Karpas-422 (cell line): ENCODE measurements at regions not wholly inside any gene's neighbourhood (a gene's known extent, or its start where the extent isn't known, plus 50 kb on each side); places are given as distances from the start of the nearest gene placed in this dataset.
"Not testable (repeated sequence)": the region's sequence is repeated elsewhere in the genome, so short reads cannot be mapped to it uniquely, and the experiment has no call there.

ENCODE experiments used
- DNase-seq: peaks from one replicate; pipeline ENCODE4 v3.0.0-alpha.2; 2015
- H2AFZ ChIP-seq: fragments of 200-600 bp; sonication (generic); 2 replicates; pipeline ENCODE4 v1.6.1; 2014; ENCODE audit warnings: antibody characterized with exemption, low read length, mixed read lengths
- H3K27ac ChIP-seq: fragments of 200-600 bp; sonication (generic); 2 replicates; pipeline ENCODE4 v1.5.1; 2014; ENCODE audit warnings: mild to moderate bottlenecking, low read length, moderate library complexity
- H3K27me3 ChIP-seq: fragments of 200-600 bp; sonication (generic); 2 replicates; pipeline ENCODE4 v1.6.1; 2014; ENCODE audit warnings: low read length, mixed read lengths
- H3K36me3 ChIP-seq: fragments of 200-600 bp; sonication (generic); 2 replicates; pipeline ENCODE4 v1.6.1; 2014; ENCODE audit warnings: low read length, mixed read lengths; ENCODE audit not compliant: insufficient read depth
- H3K4me1 ChIP-seq: fragments of 200-600 bp; sonication (generic); 2 replicates; pipeline ENCODE4 v1.6.1; 2014; ENCODE audit warnings: mild to moderate bottlenecking, low read length, mixed read lengths
- H3K4me2 ChIP-seq: fragments of 200-600 bp; sonication (generic); 2 replicates; pipeline ENCODE4 v1.6.1; 2014; ENCODE audit warnings: low read length, low read depth, mild to moderate bottlenecking; ENCODE audit not compliant: poor library complexity, severe bottlenecking
- H3K4me3 ChIP-seq: fragments of 200-600 bp; sonication (generic); 2 replicates; pipeline ENCODE4 v1.5.1; 2014; ENCODE audit warnings: mild to moderate bottlenecking, antibody characterized with exemption, low read length, mixed read lengths
- H3K79me2 ChIP-seq: fragments of 200-600 bp; sonication (generic); 2 replicates; pipeline ENCODE4 v1.6.1; 2014; ENCODE audit warnings: mild to moderate bottlenecking, low read length, mixed read lengths
- H3K9ac ChIP-seq: fragments of 200-600 bp; sonication (generic); 2 replicates; pipeline ENCODE4 v1.6.0; 2014; ENCODE audit warnings: low read length
- H3K9me2 ChIP-seq: fragments of 200-600 bp; sonication (generic), shearing (Covaris generic); replicated peaks from 2 replicates; pipeline ENCODE4 v1.6.0; 2014; ENCODE audit warnings: mild to moderate bottlenecking, low read length, moderate library complexity; ENCODE audit not compliant: insufficient read depth
- H3K9me3 ChIP-seq: fragments of 300-700, 200-600 bp; sonication (generic); 2 replicates; pipeline ENCODE4 v1.6.1; 2014; ENCODE audit warnings: low read length, mixed read lengths
- H4K20me1 ChIP-seq: fragments of 200-600 bp; sonication (generic); 2 replicates; pipeline ENCODE4 v1.6.1; 2014; ENCODE audit warnings: mild to moderate bottlenecking, antibody characterized with exemption, low read length, low read depth; ENCODE audit not compliant: insufficient read depth

- H3K9ac ChIP-seq, result no peak overlapping the region
Observed at GRCh38 chr13:63288576-63288975, 1872.9 kb upstream of the PCDH20 start.

GRCh38 chr13:63287926-63288325 lies 1872.3 kb upstream of the PCDH20 start:
- Histone ChIP-seq H2AFZ (no peak overlapping the region), H3K36me3 (no peaks in the 10 kb centered on the region), H3K79me2 (no peaks in the 10 kb centered on the region), H3K27ac (no peak overlapping the region), H4K20me1 (no peaks in the 10 kb centered on the region), H3K9ac (no peak overlapping the region), H3K4me3 (no peak overlapping the region), H3K4me1 (no peaks in the 10 kb centered on the region), H3K27me3 (no peaks in the 10 kb centered on the region), H3K9me2 (no peaks in the 10 kb centered on the region), H3K9me3 (no peaks in the 10 kb centered on the region), H3K4me2 (no peak overlapping the region)
- no peak for DNase-seq

More at GRCh38 chr13:63288576-63288975, 1872.9 kb upstream of the PCDH20 start:
- Histone ChIP-seq H3K4me1 (no peaks in the 10 kb centered on the region), H4K20me1 (no peaks in the 10 kb centered on the region), H3K27ac (no peak overlapping the region), H3K9me3 (no peaks in the 10 kb centered on the region), H3K4me2 (no peak overlapping the region), H2AFZ (0 out of 2 replicates have a peak overlapping the region, but pooled peaks have one; percentile 33), H3K4me3 (no peak overlapping the region), H3K9me2 (no peaks in the 10 kb centered on the region), H3K36me3 (no peaks in the 10 kb centered on the region), H3K79me2 (no peaks in the 10 kb centered on the region), H3K27me3 (no peaks in the 10 kb centered on the region)
- DNase-seq, result no peak

GRCh38 chr13:63285426-63285825 lies 1869.8 kb upstream of the PCDH20 start:
- Histone ChIP-seq H3K27me3 (no peaks in the 10 kb centered on the region), H3K4me1 (no peaks in the 10 kb centered on the region), H3K9me2 (no peaks in the 10 kb centered on the region)

GRCh38 chr13:63279136-63279535 lies 1863.5 kb upstream of the PCDH20 start:
- Histone ChIP-seq H2AFZ (no peak overlapping the region; the same call in 1 of the 2 replicates), H3K4me1 (no peaks in the 10 kb centered on the region), H3K36me3 (0 out of 2 replicates have a peak, but pooled peaks cover 3% of the 10 kb centered on the region), H3K9ac (no peak overlapping the region), H4K20me1 (no peaks in the 10 kb centered on the region), H3K4me3 (no peak overlapping the region), H3K9me2 (no peaks in the 10 kb centered on the region), H3K27ac (no peak overlapping the region), H3K4me2 (no peak overlapping the region), H3K27me3 (no peaks in the 10 kb centered on the region), H3K9me3 (peaks cover 19% of the 10 kb centered on the region), H3K79me2 (no peaks in the 10 kb centered on the region)
- no peak for DNase-seq

More at GRCh38 chr13:63285426-63285825, 1869.8 kb upstream of the PCDH20 start:
- no peak for DNase-seq
- Histone ChIP-seq H2AFZ (no peak overlapping the region), H4K20me1 (no peaks in the 10 kb centered on the region), H3K9ac (no peak overlapping the region), H3K4me2 (no peak overlapping the region), H3K79me2 (no peaks in the 10 kb centered on the region), H3K36me3 (no peaks in the 10 kb centered on the region), H3K9me3 (0 out of 2 replicates have a peak, but pooled peaks cover 3% of the 10 kb centered on the region), H3K4me3 (no peak overlapping the region), H3K27ac (no peak overlapping the region)

- H3K9ac ChIP-seq, result no peak overlapping the region
- no peaks in the 10 kb centered on the region for H3K4me1 ChIP-seq
- H3K4me2 ChIP-seq, result no peak overlapping the region
- H4K20me1 ChIP-seq, result no peaks in the 10 kb centered on the region
- H3K36me3 ChIP-seq, result 0 out of 2 replicates have a peak, but pooled peaks cover 3% of the 10 kb centered on the region
- H3K27ac ChIP-seq, result no peak overlapping the region
- H3K79me2 ChIP-seq, result no peaks in the 10 kb centered on the region
- 0 out of 2 replicates have a peak overlapping the region, but pooled peaks have one; percentile 8 for H2AFZ ChIP-seq
- H3K4me3 ChIP-seq, result no peak overlapping the region
- H3K9me2 ChIP-seq, result no peaks in the 10 kb centered on the region
- peaks cover 19% of the 10 kb centered on the region for H3K9me3 ChIP-seq
- no peak for DNase-seq
- no peaks in the 10 kb centered on the region for H3K27me3 ChIP-seq
Observed at GRCh38 chr13:63274772-63275171, 1859.1 kb upstream of the PCDH20 start.

- Histone ChIP-seq H3K9me2 (no peaks in the 10 kb centered on the region), H3K36me3 (no peaks in the 10 kb centered on the region), H2AFZ (peak overlapping the region; percentile 59), H3K9ac (no peak overlapping the region), H3K27ac (no peak overlapping the region), H3K79me2 (no peaks in the 10 kb centered on the region), H3K9me3 (no peaks in the 10 kb centered on the region), H3K4me1 (no peaks in the 10 kb centered on the region), H3K4me2 (no peak overlapping the region), H4K20me1 (no peaks in the 10 kb centered on the region), H3K4me3 (no peak overlapping the region), H3K27me3 (no peaks in the 10 kb centered on the region)
- no peak for DNase-seq
Observed at GRCh38 chr13:63249411-63250187, 1834.0 kb upstream of the PCDH20 start.

- not testable (repeated sequence) for H3K4me3 ChIP-seq, H3K9ac ChIP-seq, H3K9me2 ChIP-seq, H3K36me3 ChIP-seq, H2AFZ ChIP-seq, H3K27me3 ChIP-seq, H3K27ac ChIP-seq, H3K4me2 ChIP-seq, H4K20me1 ChIP-seq, H3K79me2 ChIP-seq, DNase-seq, H3K9me3 ChIP-seq, H3K4me1 ChIP-seq
Observed at GRCh38 chr13:63236667-63237396, 1821.2 kb upstream of the PCDH20 start.

GRCh38 chr13:63218596-63218995 lies 1802.9 kb upstream of the PCDH20 start:
- H3K36me3 ChIP-seq, H3K9me3 ChIP-seq, DNase-seq, H3K9me2 ChIP-seq, H3K9ac ChIP-seq, H3K4me2 ChIP-seq, H3K79me2 ChIP-seq, H3K4me3 ChIP-seq, H2AFZ ChIP-seq, H3K4me1 ChIP-seq, H3K27ac ChIP-seq, H3K27me3 ChIP-seq, H4K20me1 ChIP-seq: not testable (repeated sequence)
